Keratinocyte (primary cell): ENCODE measurements at regions not wholly inside any gene's neighbourhood (a gene's known extent, or its start where the extent isn't known, plus 50 kb on each side); places are given as distances from the start of the nearest gene placed in this dataset.

ENCODE experiments used
- DNase-seq: peaks from one replicate; pipeline ENCODE4 v3.0.0-alpha.2; 2011; ENCODE audit warnings: low read depth, missing footprints, low spot score
- FAIRE-seq: peaks from 2 replicates; lab custom pipeline; 2011; peaks lifted over from hg19 to GRCh38; lab: Jason Lieb, UNC
- H2AFZ ChIP-seq: 2 replicates; pipeline ENCODE4 v1.6.0; 2012; ENCODE audit warnings: low read length, control low read depth, inconsistent platforms; ENCODE audit not compliant: control insufficient read depth
- H3K27ac ChIP-seq: 2 replicates; pipeline ENCODE4 v1.5.1; 2011; ENCODE audit warnings: low read length; ENCODE audit not compliant: control insufficient read depth, insufficient read depth
- H3K27me3 ChIP-seq: 3 replicates; pipeline ENCODE4 v1.6.0; 2011; ENCODE audit warnings: low read length; ENCODE audit not compliant: control insufficient read depth, insufficient read depth; ENCODE audit errors: extremely low read depth
- H3K36me3 ChIP-seq, 2 experiments: 2 replicates in 1 of 2; 3 replicates in 1 of 2; pipeline ENCODE4 v1.5.1; 2011; ENCODE audit warnings: low read length in 2 of 2, mild to moderate bottlenecking in 1 of 2; ENCODE audit not compliant: control insufficient read depth in 2 of 2, insufficient read depth in 2 of 2; ENCODE audit errors: extremely low read depth in 1 of 2
- H3K4me1 ChIP-seq: 3 replicates; pipeline ENCODE4 v1.5.1; 2011; ENCODE audit warnings: low read length; ENCODE audit not compliant: control insufficient read depth, insufficient read depth; ENCODE audit errors: extremely low read depth
- H3K4me2 ChIP-seq: 3 replicates; pipeline ENCODE4 v1.6.0; 2011; ENCODE audit warnings: low read depth, low read length; ENCODE audit not compliant: control insufficient read depth, insufficient read depth; ENCODE audit errors: extremely low read depth
- H3K4me3 ChIP-seq, 3 experiments: fragments of 200-600 bp in 1 of 3; sonication (generic) in 1 of 3; 2 replicates in 2 of 3; 3 replicates in 1 of 3; pipeline ENCODE4 v1.5.1; 2011 to 2016; ENCODE audit warnings: low read length in 3 of 3, mild to moderate bottlenecking in 3 of 3, control low read depth in 2 of 3, inconsistent platforms in 1 of 3, low read depth in 1 of 3, mixed read lengths in 1 of 3, mixed run types in 1 of 3, moderate library complexity in 1 of 3; ENCODE audit not compliant: control insufficient read depth in 2 of 3, insufficient read depth in 2 of 3; ENCODE audit errors: extremely low read depth in 1 of 3
- H3K79me2 ChIP-seq: 2 replicates; pipeline ENCODE4 v1.6.0; 2012; ENCODE audit warnings: low read length; ENCODE audit not compliant: control insufficient read depth, insufficient read depth
- H3K9ac ChIP-seq: 3 replicates; pipeline ENCODE4 v1.6.0; 2011; ENCODE audit warnings: low read length; ENCODE audit not compliant: control insufficient read depth, insufficient read depth; ENCODE audit errors: extremely low read depth
- H3K9me1 ChIP-seq: 3 replicates; pipeline ENCODE4 v1.6.0; 2011; ENCODE audit warnings: low read length; ENCODE audit not compliant: control insufficient read depth, insufficient read depth; ENCODE audit errors: extremely low read depth
- H3K9me3 ChIP-seq: 2 replicates; pipeline ENCODE4 v1.5.1; 2012; ENCODE audit warnings: low read depth, low read length; ENCODE audit not compliant: control insufficient read depth
- H4K20me1 ChIP-seq: 3 replicates; pipeline ENCODE4 v1.6.0; 2011; ENCODE audit warnings: low read length; ENCODE audit not compliant: control insufficient read depth, insufficient read depth; ENCODE audit errors: extremely low read depth
- EZH2 ChIP-seq: IDR thresholded peaks from one replicate; pipeline ENCODE4 v1.6.1; 2012; ENCODE audit warnings: inconsistent platforms, mild to moderate bottlenecking, low read length, moderate library complexity
- dilution Hi-C: fragments of 300-500 bp; cut with MboI; formaldehyde crosslinking; loops from one replicate; pipeline ENCODE4 v1.7.0; 2020; ENCODE audit warnings: low sequenced_read_pairs; ENCODE audit not compliant: extremely low pct_ligation_motif_present
- TF ChIP-seq, protein P1 (sequence below), 3 experiments: IDR thresholded peaks in 1 of 3; conservative IDR thresholded peaks in 1 of 3; optimal IDR thresholded peaks in 1 of 3; 2 replicates in 2 of 3; 3 replicates in 1 of 3; pipeline versions ENCODE3 to v1.5.1; 2011; ENCODE audit warnings: low read length in 3 of 3, mild to moderate bottlenecking in 3 of 3, moderate library complexity in 2 of 3, control low read depth in 1 of 3, inconsistent platforms in 1 of 3; ENCODE audit not compliant: insufficient read depth in 2 of 3; ENCODE audit errors: extremely low read depth in 1 of 3

DNA sequence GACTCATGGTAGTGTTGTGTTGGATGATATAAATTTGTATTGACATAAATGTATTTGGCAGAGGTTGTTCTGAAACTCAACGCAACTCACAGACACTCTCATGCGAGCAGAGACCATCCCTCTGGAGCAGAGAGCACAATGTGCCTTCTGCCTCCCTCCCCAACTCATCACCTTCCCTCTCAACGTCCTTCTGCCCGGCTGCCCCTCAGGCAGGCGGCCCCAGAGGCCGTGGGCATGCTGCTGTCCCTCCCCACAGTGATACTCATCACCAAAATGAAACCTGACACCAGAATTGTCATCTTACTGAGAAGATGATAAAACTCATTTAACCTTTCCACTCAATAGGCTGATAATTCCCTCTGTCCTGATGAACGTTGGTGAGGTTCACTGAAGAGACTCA is 260.6 kb downstream of the ETS1 start:
- no peak for FAIRE-seq
- TF ChIP-seq EZH2, result no peak
- TF ChIP-seq, protein P1, sequence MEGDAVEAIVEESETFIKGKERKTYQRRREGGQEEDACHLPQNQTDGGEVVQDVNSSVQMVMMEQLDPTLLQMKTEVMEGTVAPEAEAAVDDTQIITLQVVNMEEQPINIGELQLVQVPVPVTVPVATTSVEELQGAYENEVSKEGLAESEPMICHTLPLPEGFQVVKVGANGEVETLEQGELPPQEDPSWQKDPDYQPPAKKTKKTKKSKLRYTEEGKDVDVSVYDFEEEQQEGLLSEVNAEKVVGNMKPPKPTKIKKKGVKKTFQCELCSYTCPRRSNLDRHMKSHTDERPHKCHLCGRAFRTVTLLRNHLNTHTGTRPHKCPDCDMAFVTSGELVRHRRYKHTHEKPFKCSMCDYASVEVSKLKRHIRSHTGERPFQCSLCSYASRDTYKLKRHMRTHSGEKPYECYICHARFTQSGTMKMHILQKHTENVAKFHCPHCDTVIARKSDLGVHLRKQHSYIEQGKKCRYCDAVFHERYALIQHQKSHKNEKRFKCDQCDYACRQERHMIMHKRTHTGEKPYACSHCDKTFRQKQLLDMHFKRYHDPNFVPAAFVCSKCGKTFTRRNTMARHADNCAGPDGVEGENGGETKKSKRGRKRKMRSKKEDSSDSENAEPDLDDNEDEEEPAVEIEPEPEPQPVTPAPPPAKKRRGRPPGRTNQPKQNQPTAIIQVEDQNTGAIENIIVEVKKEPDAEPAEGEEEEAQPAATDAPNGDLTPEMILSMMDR (optimal IDR thresholded peaks at IDR 0.05 in 1 of 3, IDR thresholded peaks at IDR 0.05 in 1 of 3, conservative IDR thresholded peaks at IDR 0.05 in 1 of 3; ENCODE audit: extremely low read depth in 1 of 3, insufficient read depth in 2 of 3, low read length in 3 of 3), result no peak

DNA sequence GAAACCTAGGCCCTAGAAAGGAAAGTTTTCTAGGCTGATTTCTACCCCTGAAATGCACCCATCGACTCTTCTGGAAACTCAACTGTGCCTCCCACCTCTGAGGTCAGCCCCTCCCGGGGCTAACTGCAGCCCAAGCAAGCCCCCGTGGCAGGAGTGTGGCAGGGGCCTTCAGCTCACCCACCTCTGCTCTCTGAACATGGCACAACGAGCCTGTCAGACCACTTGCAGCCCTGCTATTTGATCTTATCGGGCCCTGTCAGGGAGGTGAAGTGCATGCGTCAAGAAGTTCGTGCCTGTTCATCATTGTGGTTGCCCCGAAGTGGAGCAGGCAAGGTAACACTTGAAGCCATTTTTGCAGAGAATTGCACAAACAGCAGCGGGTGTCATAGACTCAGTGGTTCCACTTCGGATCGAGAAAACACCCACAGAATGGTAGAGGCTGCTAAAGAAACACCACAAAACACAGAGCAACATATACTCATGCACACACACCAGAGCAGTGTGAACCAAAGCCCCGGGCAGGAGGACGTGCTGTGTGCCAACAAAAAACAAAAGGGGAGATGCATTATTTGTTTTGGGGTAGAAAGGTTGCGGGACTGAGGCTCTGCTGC is 262.7 kb downstream of the ETS1 start:
- H3K9me1 ChIP-seq, result no peaks in the 10 kb centered on the region
- H3K4me1 ChIP-seq, result no peaks in the 10 kb centered on the region
- H3K4me3 ChIP-seq, result no peak overlapping the region
- TF ChIP-seq EZH2, result no peak
- TF ChIP-seq, protein P1 (optimal IDR thresholded peaks at IDR 0.05 in 1 of 3, IDR thresholded peaks at IDR 0.05 in 1 of 3, conservative IDR thresholded peaks at IDR 0.05 in 1 of 3; ENCODE audit: extremely low read depth in 1 of 3, insufficient read depth in 2 of 3, low read length in 3 of 3), result no peak
- H3K9me3 ChIP-seq, result no peaks in the 10 kb centered on the region
- no peak overlapping the region for H3K4me2 ChIP-seq
- dilution Hi-C loops, result loop anchor here (25.0 kb wide), 1 partner anchor 313 kb away; no protein-coding TSS in a partner anchor
- H3K9ac ChIP-seq, result no peak overlapping the region
- FAIRE-seq (no peak), DNase-seq (no peak)
- H3K79me2 ChIP-seq, result no peaks in the 10 kb centered on the region
- no peak overlapping the region for H3K27ac ChIP-seq
- H2AFZ ChIP-seq, result no peak overlapping the region
- no peaks in the 10 kb centered on the region for H4K20me1 ChIP-seq
- H3K27me3 ChIP-seq, result peaks cover 8% of the 10 kb centered on the region
- no peaks in the 10 kb centered on the region for H3K36me3 ChIP-seq

More for the DNA sequence above, 260.6 kb downstream of the ETS1 start:
- no peak overlapping the region for H3K9ac ChIP-seq
- no peaks in the 10 kb centered on the region for H4K20me1 ChIP-seq
- no peaks in the 10 kb centered on the region for H3K9me1 ChIP-seq
- H3K36me3 ChIP-seq, result no peaks in the 10 kb centered on the region
- dilution Hi-C loops, result no loop called here
- no peaks in the 10 kb centered on the region for H3K4me1 ChIP-seq
- H3K4me3 ChIP-seq, result no peak overlapping the region
- H2AFZ ChIP-seq, result no peak overlapping the region
- no peak overlapping the region for H3K27ac ChIP-seq
- H3K9me3 ChIP-seq, result no peaks in the 10 kb centered on the region
- peaks cover 8% of the 10 kb centered on the region for H3K27me3 ChIP-seq
- no peak for DNase-seq
- no peaks in the 10 kb centered on the region for H3K79me2 ChIP-seq
- no peak overlapping the region for H3K4me2 ChIP-seq
